Effector memory CD4-positive, alpha-beta T cell (primary cell): ENCODE measurements at regions not wholly inside any gene's neighbourhood (a gene's known extent, or its start where the extent isn't known, plus 50 kb on each side); places are given as distances from the start of the nearest gene placed in this dataset.
"Not testable (repeated sequence)": the region's sequence is repeated elsewhere in the genome, so short reads cannot be mapped to it uniquely, and the experiment has no call there.

Experiments used
- DNase-seq, 3 donors: peaks; one replicate each; pipeline ENCODE4 v3.0.0-alpha.2; 2020
- H3K27ac ChIP-seq: 2 replicates; pipeline ENCODE4 v1.7.0; 2013; ENCODE audit warnings: mild to moderate bottlenecking, low read length, moderate library complexity; ENCODE audit not compliant: insufficient read depth, poor library complexity, severe bottlenecking
- H3K27me3 ChIP-seq: replicated peaks from 2 replicates; pipeline ENCODE4 v1.7.0; 2013; ENCODE audit warnings: mild to moderate bottlenecking, low read length; ENCODE audit not compliant: insufficient read depth, control insufficient read depth, poor library complexity, severe bottlenecking
- H3K36me3 ChIP-seq: 2 replicates; pipeline ENCODE4 v1.7.0; 2013; ENCODE audit warnings: mild to moderate bottlenecking, low read length, moderate library complexity; ENCODE audit not compliant: control insufficient read depth, insufficient read depth
- H3K4me1 ChIP-seq: 2 replicates; pipeline ENCODE4 v1.7.0; 2013; ENCODE audit warnings: low read length, mild to moderate bottlenecking; ENCODE audit not compliant: control insufficient read depth, insufficient read depth, poor library complexity, severe bottlenecking
- H3K4me3 ChIP-seq: 2 replicates; pipeline ENCODE4 v1.7.0; 2013; ENCODE audit warnings: low read length, low read depth, mild to moderate bottlenecking; ENCODE audit not compliant: insufficient read depth, poor library complexity, severe bottlenecking
- H3K9me3 ChIP-seq: 2 replicates; pipeline ENCODE4 v1.7.0; 2013; ENCODE audit warnings: mild to moderate bottlenecking, low read length, moderate library complexity; ENCODE audit not compliant: control insufficient read depth

DNA sequence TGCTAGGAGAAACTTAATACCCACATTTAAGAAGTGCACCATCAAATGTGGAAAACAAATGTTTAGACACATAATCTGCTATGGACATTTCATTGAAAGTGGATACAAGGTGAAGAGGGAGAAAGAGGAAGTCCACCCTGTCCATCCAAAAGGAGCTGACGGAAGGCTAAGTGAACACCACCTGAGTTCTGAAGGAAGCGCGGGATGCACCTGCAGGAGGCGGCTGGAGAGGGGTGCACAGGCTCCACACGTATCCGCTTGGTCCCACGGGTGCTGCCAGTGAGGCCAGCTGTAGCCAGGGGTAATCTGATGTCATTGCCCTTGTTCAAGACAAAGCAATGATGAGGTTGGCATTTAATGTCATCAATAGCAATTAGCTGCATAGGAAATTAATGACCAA lies 75.9 kb upstream of the TMEM18 start:
- H3K9me3 ChIP-seq = no peaks in the 10 kb centered on the region
- no peaks in the 10 kb centered on the region for H3K27me3 ChIP-seq
- H3K36me3 ChIP-seq = no peaks in the 10 kb centered on the region
- H3K27ac ChIP-seq = no peak overlapping the region
- H3K4me3 ChIP-seq = no peak overlapping the region
- no peaks in the 10 kb centered on the region for H3K4me1 ChIP-seq
- no peak for DNase-seq

DNA sequence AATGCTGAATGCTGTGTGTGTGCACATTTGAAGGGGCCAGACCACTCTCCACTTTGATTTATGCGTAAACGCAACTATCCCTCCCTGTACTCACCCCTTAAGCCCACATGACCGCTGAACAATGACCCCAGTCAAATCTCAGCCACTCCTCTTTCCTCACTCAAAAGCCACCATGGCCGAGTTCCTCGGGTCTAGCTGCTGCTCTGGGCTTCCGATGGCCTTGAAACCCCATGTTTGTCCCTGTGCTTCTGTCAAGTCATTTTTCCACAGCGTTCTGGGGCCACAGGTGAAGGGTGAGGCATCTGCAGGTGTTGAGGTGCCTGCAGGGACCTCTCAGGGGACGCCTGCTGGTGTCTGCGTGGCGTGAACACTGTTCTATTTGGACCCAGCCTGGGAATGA lies 74.3 kb upstream of the TMEM18 start:
- Histone ChIP-seq H3K27ac (no peak overlapping the region), H3K36me3 (no peaks in the 10 kb centered on the region), H3K27me3 (no peaks in the 10 kb centered on the region), H3K4me1 (no peaks in the 10 kb centered on the region), H3K4me3 (no peak overlapping the region), H3K9me3 (no peaks in the 10 kb centered on the region)
- no peak for DNase-seq

DNA sequence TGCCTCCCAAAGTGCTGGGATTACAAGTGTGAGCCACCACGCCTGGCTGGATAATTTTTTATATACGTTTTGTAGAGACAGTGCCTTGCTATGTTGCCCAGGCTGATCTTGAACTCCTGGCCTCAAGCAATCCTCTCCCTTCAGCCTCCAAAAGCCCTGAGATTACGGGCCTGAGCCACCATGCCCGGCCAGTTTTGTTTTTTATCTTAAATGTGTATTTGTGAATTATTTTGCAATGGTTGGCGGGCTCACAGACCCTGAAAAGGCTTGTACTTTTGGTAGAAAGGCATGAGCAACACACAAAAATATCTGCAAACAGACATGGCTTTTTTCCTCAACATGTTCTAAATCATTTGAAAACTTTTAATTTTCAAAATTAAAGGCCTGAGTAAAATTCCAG lies 73.4 kb upstream of the TMEM18 start:
- no peaks in the 10 kb centered on the region for H3K9me3 ChIP-seq
- no peaks in the 10 kb centered on the region for H3K27me3 ChIP-seq
- H3K4me1 ChIP-seq = no peaks in the 10 kb centered on the region
- no peaks in the 10 kb centered on the region for H3K36me3 ChIP-seq
- no peak for DNase-seq
- H3K27ac ChIP-seq = no peak overlapping the region
- H3K4me3 ChIP-seq = no peak overlapping the region

DNA sequence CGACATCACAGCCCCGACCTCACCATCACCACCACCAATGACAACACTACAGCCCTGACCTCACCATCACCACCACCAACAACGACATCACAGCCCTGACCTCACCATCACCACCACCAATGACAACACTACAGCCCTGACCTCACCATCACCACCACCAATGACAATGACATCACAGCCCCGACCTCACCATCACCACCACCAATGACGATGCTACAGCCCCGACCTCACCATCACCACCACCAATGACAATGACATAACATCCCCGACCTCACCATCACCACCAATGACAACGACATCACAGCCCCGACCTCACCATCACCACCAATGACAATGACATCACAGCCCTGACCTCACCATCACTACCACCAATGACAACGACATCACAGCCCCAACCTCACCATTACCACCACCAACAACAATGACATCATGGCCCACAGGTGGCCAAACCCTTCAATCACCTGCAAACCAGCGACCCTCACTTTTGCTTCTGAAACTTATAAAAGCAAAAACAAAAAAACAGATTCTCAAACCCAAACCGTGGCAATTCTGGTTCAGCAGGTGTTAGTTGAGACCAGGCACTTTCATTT lies 70.7 kb upstream of the TMEM18 start:
- Histone ChIP-seq H3K4me3 (no peak overlapping the region), H3K9me3 (no peaks in the 10 kb centered on the region)
- DNase-seq = no peak

DNA sequence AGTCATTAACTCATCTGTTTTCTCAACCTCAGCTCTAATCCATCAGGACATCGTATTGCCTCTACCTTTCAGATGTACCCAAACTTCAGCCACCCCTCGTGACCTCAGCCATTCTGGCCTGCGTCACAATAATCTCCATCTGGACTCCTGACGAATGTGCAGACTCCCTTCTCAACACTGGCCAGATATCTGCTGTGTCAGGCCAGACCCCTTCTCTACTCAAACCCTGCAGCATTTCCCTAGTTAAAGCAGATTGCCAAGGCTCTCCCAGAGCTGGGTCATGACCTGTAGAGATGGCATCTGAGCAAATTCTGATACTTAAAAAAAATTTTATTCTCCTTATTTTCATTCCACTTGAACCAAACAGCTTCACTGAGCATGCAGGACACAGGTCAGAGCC lies 69.5 kb upstream of the TMEM18 start:
- no peaks in the 10 kb centered on the region for H3K9me3 ChIP-seq
- no peak overlapping the region for H3K4me3 ChIP-seq

More for the DNA sequence above, 70.7 kb upstream of the TMEM18 start:
- Histone ChIP-seq H3K27ac (no peak overlapping the region), H3K4me1 (no peaks in the 10 kb centered on the region), H3K27me3 (no peaks in the 10 kb centered on the region), H3K36me3 (no peaks in the 10 kb centered on the region)

DNA sequence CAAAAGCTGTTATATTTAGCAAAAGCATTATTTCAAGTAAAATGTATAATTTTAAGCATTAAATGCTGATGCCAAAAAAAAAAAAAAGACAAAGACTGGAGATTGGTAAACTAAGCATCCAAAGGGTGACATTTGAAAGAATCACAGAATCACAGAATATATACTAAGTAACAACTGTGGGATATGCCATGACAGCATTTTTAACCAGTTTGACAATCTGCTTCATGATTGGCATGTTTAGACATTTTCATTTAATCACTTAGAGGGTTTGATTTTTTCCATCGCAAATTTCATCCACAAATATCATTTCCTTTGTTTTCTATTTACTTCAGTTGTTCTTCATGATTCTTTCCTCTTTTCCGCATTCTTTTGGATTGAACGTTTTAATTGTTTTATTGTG lies 66.9 kb upstream of the TMEM18 start:
- Histone ChIP-seq H3K4me1 (peaks cover 13% of the 10 kb centered on the region), H3K9me3 (no peaks in the 10 kb centered on the region), H3K27me3 (peaks cover 15% of the 10 kb centered on the region), H3K4me3 (no peak overlapping the region), H3K27ac (no peak overlapping the region), H3K36me3 (no peaks in the 10 kb centered on the region)
- no peak for DNase-seq

More for the DNA sequence above, 69.5 kb upstream of the TMEM18 start:
- no peak for DNase-seq
- Histone ChIP-seq H3K27ac (no peak overlapping the region), H3K36me3 (no peaks in the 10 kb centered on the region), H3K27me3 (no peaks in the 10 kb centered on the region), H3K4me1 (no peaks in the 10 kb centered on the region)

DNA sequence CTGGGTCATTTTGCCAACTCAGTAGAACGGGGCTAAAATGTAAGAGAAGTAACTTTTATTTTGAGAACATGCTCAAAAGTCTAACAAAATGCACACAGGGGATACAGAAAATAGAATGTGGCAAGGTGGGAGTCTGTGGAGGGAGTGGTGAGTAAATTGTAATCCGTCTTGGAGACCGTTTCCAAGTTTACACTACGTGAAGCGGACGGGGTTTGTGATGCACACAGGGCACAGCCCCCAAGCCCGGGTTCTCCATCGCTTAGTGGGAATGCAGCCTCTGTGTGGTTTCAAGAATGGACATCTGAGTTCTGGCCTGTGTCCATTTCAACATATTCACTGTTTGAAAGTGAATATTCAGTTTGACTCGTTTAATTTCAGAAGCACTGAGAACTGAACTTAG lies 65.0 kb upstream of the TMEM18 start:
- no peaks in the 10 kb centered on the region for H3K36me3 ChIP-seq
- H3K4me3 ChIP-seq = no peak overlapping the region
- no peaks in the 10 kb centered on the region for H3K9me3 ChIP-seq
- peaks cover 15% of the 10 kb centered on the region for H3K27me3 ChIP-seq
- no peak for DNase-seq
- H3K27ac ChIP-seq = no peak overlapping the region
- H3K4me1 ChIP-seq = peaks cover 13% of the 10 kb centered on the region

DNA sequence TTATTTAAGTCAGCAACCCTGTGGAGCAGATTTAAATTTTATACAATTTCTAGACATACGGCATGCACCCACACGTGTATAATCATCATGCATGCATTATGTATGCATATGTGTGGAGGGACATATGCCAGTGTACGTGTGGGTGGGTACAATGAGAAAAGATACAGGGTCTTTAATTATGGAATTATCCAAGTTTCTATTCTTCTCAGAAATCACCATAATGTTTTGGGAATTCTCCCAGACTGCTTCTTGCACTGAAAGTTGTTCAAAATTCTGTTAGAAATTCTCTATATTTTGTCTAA lies 63.9 kb upstream of the TMEM18 start:
- H3K27ac ChIP-seq = no peak overlapping the region
- H3K4me3 ChIP-seq = no peak overlapping the region

DNA sequence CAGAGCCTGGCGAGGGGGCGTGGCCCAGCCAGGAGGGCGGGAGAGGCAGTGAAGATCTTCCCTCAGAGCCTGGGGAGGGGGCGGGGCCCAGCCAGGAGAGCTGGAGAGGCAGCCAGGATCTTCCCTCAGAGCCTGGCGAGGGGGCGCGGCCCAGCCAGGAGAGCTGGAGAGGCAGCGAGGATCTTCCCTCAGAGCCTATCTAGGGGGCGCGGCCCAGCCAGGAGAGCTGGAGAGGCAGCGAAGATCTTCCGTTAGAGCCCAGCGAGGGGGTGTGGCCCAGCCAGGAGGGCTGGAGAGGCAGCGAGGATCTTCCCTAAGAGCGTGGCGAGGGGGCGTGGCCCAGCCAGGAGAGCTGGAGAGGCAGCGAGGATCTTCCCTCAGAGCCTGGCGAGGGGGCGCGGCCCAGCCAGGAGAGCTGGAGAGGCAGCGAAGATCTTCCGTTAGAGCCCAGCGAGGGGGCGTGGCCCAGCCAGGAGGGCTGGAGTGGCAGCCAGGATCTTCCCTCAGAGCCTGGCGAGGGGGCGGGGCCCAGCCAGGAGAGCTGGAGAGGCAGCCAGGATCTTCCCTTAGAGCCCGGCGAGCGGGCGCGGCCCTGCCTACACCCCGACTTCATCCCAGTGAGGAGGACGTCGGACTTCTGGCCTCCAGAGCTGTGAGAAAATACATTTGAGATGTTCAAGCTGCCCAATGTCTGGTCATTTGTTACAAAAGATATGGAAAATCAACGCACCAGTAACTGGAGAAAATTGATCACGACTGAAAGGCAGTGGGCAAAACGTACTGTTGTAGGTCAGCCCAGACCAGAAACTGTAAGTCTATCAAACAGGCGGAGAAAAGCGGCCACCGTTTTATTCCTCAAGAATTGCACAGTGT lies 63.4 kb upstream of the TMEM18 start:
- not testable (repeated sequence) for H3K9me3 ChIP-seq, H3K36me3 ChIP-seq, H3K27ac ChIP-seq
- Histone ChIP-seq H3K4me1 (peaks cover 13% of the 10 kb centered on the region), H3K27me3 (peaks cover 19% of the 10 kb centered on the region), H3K4me3 (peak overlapping the region; percentile 77)
- peak; percentile 18 to 40 (median 20) for DNase-seq

More for the DNA sequence above, 63.9 kb upstream of the TMEM18 start:
- Histone ChIP-seq H3K9me3 (no peaks in the 10 kb centered on the region), H3K27me3 (peaks cover 19% of the 10 kb centered on the region), H3K4me1 (peaks cover 13% of the 10 kb centered on the region), H3K36me3 (no peaks in the 10 kb centered on the region)
- no peak for DNase-seq

DNA sequence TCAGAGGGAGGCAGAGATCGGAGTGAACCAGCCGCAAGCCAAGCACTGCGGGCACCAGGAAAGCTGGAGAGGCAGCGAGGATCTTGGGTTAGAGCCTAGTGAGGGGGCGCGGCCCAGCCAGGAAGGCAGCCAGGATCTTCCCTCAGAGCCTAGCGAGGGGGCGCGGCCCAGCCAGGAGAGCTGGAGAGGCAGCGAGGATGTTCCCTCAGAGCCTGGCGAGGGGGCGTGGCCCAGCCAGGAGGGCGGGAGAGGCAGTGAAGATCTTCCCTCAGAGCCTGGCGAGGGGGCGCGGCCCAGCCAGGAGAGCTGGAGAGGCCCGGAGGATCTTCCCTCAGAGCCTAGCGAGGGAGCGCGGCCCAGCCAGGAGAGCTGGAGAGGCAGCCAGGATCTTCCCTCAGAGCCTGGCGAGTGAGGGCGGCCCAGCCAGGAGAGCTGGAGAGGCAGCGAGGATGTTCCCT lies 62.7 kb upstream of the TMEM18 start:
- not testable (repeated sequence) for H3K27ac ChIP-seq, H3K36me3 ChIP-seq, H3K9me3 ChIP-seq, DNase-seq
- peaks cover 19% of the 10 kb centered on the region for H3K27me3 ChIP-seq
- H3K4me1 ChIP-seq = peaks cover 13% of the 10 kb centered on the region
- H3K4me3 ChIP-seq = peak overlapping the region; percentile 77
